NCI-H2171 (cell line): ENCODE measurements at regions not wholly inside any gene's neighbourhood (a gene's known extent, or its start where the extent isn't known, plus 50 kb on each side); places are given as distances from the start of the nearest gene placed in this dataset.
"Not testable (repeated sequence)": the region's sequence is repeated elsewhere in the genome, so short reads cannot be mapped to it uniquely, and the experiment has no call there.

ENCODE experiments used
- DNase-seq: peaks from one replicate; lab custom pipeline; 2025; lab: John Stamatoyannopoulos, UW

- DNase-seq = no peak
These were observed 573.4 kb upstream of the RAG2 start for GRCh38 chr11:37171451-37171850.

GRCh38 chr11:37170311-37170710 lies 572.3 kb upstream of the RAG2 start:
- DNase-seq = no peak

GRCh38 chr11:37145434-37145833 lies 547.4 kb upstream of the RAG2 start:
- DNase-seq = not testable (repeated sequence)

GRCh38 chr11:37142591-37142990 lies 544.6 kb upstream of the RAG2 start:
- DNase-seq = no peak

- no peak for DNase-seq
These were observed 543.7 kb upstream of the RAG2 start for GRCh38 chr11:37141707-37142106.

GRCh38 chr11:37135606-37136005 lies 537.6 kb upstream of the RAG2 start:
- DNase-seq = not testable (repeated sequence)

- DNase-seq = no peak
These were observed 536.6 kb upstream of the RAG2 start for GRCh38 chr11:37134637-37135036.

GRCh38 chr11:37124384-37124783 lies 526.3 kb upstream of the RAG2 start:
- DNase-seq = no peak

- DNase-seq = no peak
These were observed 517.9 kb upstream of the RAG2 start for GRCh38 chr11:37115963-37116362.

GRCh38 chr11:37110385-37110784 lies 512.3 kb upstream of the RAG2 start:
- no peak for DNase-seq

- DNase-seq = no peak
These were observed 511.2 kb upstream of the RAG2 start for GRCh38 chr11:37109286-37109585.

GRCh38 chr11:37108436-37109285 lies 510.6 kb upstream of the RAG2 start:
- DNase-seq = no peak

- no peak for DNase-seq
These were observed 509.8 kb upstream of the RAG2 start for GRCh38 chr11:37107831-37108230.

- no peak for DNase-seq
These were observed 509.4 kb upstream of the RAG2 start for GRCh38 chr11:37107415-37107814.

- no peak for DNase-seq
These were observed 507.4 kb upstream of the RAG2 start for GRCh38 chr11:37105427-37105826.

GRCh38 chr11:37104380-37104779 lies 506.3 kb upstream of the RAG2 start:
- DNase-seq = no peak

GRCh38 chr11:37100008-37100407 lies 502.0 kb upstream of the RAG2 start:
- no peak for DNase-seq

- no peak for DNase-seq
These were observed 494.5 kb upstream of the RAG2 start for GRCh38 chr11:37092487-37092886.

GRCh38 chr11:37089439-37089838 lies 491.4 kb upstream of the RAG2 start:
- DNase-seq = no peak

GRCh38 chr11:37088573-37088910 lies 490.5 kb upstream of the RAG2 start:
- DNase-seq = no peak

- no peak for DNase-seq
These were observed 489.9 kb upstream of the RAG2 start for GRCh38 chr11:37087650-37088572.

GRCh38 chr11:37078521-37078920 lies 480.5 kb upstream of the RAG2 start:
- DNase-seq = no peak

GRCh38 chr11:37076866-37077265 lies 478.8 kb upstream of the RAG2 start:
- DNase-seq = no peak
